Right lobe of liver (tissue), 6 donors: ENCODE measurements at regions not wholly inside any gene's neighbourhood (a gene's known extent, or its start where the extent isn't known, plus 50 kb on each side); places are given as distances from the start of the nearest gene placed in this dataset.

Experiments
- ATAC-seq, 4 donors: fragments of 200-7000 bp; cut with Tn5 transposase; one replicate each; pipeline ENCODE4 v1.9.1; 2020; ENCODE audit warnings: mild to moderate bottlenecking in 4 of 4, moderate library complexity in 4 of 4
- DNase-seq, 3 donors: peaks; one replicate each; pipeline ENCODE4 v3.0.0-alpha.2; 2020
- H3K27ac ChIP-seq, 3 donors: fragments of 200-600 bp; one replicate each; pipeline ENCODE4 v1.8.0; 2022
- H3K27me3 ChIP-seq, 2 donors: fragments of 200-600 bp; one replicate each; pipeline ENCODE4 v1.8.0; 2022
- H3K36me3 ChIP-seq, 4 donors: fragments of 200-600 bp; sonication (generic) in 1 of 4; one replicate each; pipeline versions ENCODE4 v1.5.1 to v1.8.0; 2017 to 2022; ENCODE audit warnings: control low read depth in 1 of 4
- H3K4me1 ChIP-seq, 4 donors: fragments of 200-600 bp; sonication (generic) in 1 of 4; one replicate each; pipeline versions ENCODE4 v1.5.1 to v1.8.0; 2017 to 2022; ENCODE audit warnings: control low read depth in 1 of 4
- H3K4me3 ChIP-seq, 3 donors: fragments of 200-600 bp; one replicate each; pipeline ENCODE4 v1.8.0; 2022
- H3K9me3 ChIP-seq, 4 donors: fragments of 200-600 bp; sonication (generic) in 1 of 4; one replicate each; pipeline versions ENCODE4 v1.5.1 to v1.8.0; 2017 to 2022; ENCODE audit warnings: control low read depth in 1 of 4
- POLR2A ChIP-seq: fragments of 450-650 bp; IDR thresholded peaks from one replicate; pipeline ENCODE4 v1.6.1; 2017; ENCODE audit warnings: antibody characterized with exemption, mild to moderate bottlenecking
- WGBS: methylation state at CpG from one replicate; pipeline ENCODE4 v1.1.6; 2018; ENCODE audit warnings: low coverage, low lambda C conversion rate; ENCODE audit not compliant: insufficient coverage; ENCODE audit errors: missing lambda C conversion rate; 5-methylcytosine and 5-hydroxymethylcytosine counted together
- intact Hi-C, 2 donors: fragments of 100-400 bp; cut with DNase I; formaldehyde crosslinking; loops; one replicate each; pipeline versions ENCODE4 v1.11.2 to v1.14.1; 2022
- TF ChIP-seq, protein P1 (sequence below), 4 donors: fragments of 200-600 bp in 3 of 4; fragments of 450-650 bp in 1 of 4; IDR thresholded peaks; one replicate each; pipeline versions ENCODE4 v1.5.1 to v1.8.0; 2016 to 2022; ENCODE audit warnings: antibody characterized with exemption in 4 of 4, mild to moderate bottlenecking in 2 of 4
- donor health status: DM: no; HTN: yes; CAD: no.
- donor health status: DM: no; HTN: no; CAD: no.
- donor health status: DM: no; HTN: no; CAD: no.
- donor health status: DM: no; HTN: yes; CAD: no.
- donor health status: DM: no; HTN: yes; CAD: no.

DNA sequence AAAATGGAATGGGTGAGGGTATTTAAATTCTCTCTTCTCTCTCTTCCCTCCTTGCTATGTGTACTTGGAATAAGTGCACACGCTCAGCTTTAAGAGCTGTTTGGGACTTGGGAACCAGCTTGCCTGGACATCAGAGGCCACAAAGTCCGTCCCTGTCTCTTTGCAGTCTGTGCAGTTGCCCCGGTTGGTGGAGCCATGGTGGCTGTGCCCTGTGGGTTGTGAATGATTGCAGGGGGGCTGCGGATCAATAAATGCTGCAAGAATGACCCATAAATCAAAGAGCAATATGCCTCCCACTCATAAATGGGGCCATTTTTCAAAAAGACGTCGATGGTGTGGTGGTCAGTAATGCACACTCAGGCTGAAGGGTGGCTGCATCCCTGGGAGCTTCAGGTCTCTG, 135.1 kb upstream of the CST7 start:
- ATAC-seq (no peak), DNase-seq (no peak)
- Histone ChIP-seq H3K4me1 (no peaks in the 10 kb centered on the region), H3K27ac (no peak overlapping the region), H3K4me3 (no peak overlapping the region), H3K27me3 (no peaks in the 10 kb centered on the region), H3K36me3 (no peaks in the 10 kb centered on the region), H3K9me3 (no peaks in the 10 kb centered on the region)
- WGBS, result 50% methylated on average over 1 of the region's 6 CpGs
- TF ChIP-seq, protein P1, sequence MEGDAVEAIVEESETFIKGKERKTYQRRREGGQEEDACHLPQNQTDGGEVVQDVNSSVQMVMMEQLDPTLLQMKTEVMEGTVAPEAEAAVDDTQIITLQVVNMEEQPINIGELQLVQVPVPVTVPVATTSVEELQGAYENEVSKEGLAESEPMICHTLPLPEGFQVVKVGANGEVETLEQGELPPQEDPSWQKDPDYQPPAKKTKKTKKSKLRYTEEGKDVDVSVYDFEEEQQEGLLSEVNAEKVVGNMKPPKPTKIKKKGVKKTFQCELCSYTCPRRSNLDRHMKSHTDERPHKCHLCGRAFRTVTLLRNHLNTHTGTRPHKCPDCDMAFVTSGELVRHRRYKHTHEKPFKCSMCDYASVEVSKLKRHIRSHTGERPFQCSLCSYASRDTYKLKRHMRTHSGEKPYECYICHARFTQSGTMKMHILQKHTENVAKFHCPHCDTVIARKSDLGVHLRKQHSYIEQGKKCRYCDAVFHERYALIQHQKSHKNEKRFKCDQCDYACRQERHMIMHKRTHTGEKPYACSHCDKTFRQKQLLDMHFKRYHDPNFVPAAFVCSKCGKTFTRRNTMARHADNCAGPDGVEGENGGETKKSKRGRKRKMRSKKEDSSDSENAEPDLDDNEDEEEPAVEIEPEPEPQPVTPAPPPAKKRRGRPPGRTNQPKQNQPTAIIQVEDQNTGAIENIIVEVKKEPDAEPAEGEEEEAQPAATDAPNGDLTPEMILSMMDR (IDR thresholded peaks at IDR 0.05), result no peak
- no peak for TF ChIP-seq POLR2A
- intact Hi-C loops, result no loop called here

DNA sequence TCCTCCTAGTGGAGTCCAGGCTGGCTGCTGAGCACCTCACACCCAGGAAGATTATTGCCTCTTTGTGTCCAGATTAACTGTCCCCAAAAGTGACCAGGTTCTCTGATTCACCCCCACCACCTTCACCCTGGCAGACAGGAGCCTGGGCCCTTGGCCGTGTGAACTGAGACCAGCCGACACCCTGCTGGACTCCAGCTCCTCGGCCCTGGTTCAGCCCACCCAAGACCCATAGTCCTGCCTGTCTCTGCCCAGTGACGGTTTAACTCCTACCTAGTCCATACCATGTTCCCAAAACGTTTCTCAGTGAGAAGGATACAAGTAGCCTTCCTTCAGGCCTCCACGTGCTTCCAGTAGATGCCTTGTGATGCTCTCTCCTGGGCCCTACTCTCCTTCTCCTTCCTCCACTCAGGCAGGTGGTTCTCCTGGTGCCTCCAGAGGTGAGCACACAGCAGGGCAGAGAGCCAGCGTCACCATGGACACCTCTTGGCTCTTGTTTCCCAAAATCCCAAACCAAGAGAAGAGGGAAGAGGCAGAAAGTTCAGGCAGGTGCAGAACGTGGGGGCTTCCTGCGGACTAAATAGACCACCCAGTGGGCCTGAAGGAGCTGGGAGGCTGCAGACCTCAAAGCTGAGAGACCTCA, 134.4 kb upstream of the CST7 start:
- DNase-seq (no peak), ATAC-seq (no peak)
- WGBS, result 53% methylated on average over 3 of the region's 9 CpGs
- H3K9me3 ChIP-seq, result no peaks in the 10 kb centered on the region
- TF ChIP-seq, protein P1 (IDR thresholded peaks at IDR 0.05), result no peak
- no peak for TF ChIP-seq POLR2A
- H3K27me3 ChIP-seq, result no peaks in the 10 kb centered on the region
- H3K36me3 ChIP-seq, result no peaks in the 10 kb centered on the region
- no peaks in the 10 kb centered on the region for H3K4me1 ChIP-seq
- no peak overlapping the region for H3K4me3 ChIP-seq
- intact Hi-C loops, result no loop called here
- no peak overlapping the region for H3K27ac ChIP-seq

DNA sequence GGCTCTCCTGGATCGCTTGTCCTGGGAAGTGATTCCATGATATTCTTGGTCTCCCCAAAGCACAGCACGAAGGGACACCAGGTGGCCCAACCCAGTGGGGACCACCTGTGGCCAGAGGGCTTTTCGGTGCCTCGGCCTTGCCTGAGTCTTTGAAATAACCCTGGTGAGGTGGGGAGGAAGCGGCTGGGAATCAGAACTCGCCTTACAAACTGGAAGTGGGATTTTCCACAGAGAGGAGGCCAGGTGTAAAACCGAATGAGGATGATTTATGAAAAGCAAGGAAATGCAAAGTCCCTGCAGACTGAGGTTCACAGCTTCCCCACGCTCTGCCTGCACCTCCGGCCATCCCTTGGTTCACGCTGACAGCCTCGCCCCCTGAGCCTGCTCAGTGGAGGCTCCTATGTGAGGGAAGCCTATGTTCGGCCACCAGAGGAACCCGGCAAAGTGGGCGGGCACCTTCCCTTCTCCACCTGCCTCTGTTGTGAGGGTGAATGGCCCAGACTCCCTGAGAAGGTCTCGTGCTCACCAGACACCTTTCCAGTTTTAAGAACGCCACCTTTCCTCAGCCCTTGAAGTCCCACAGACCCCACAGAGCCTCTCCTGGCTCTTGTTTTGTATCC, 133.8 kb upstream of the CST7 start:
- no peaks in the 10 kb centered on the region for H3K27me3 ChIP-seq
- H3K4me3 ChIP-seq, result no peak overlapping the region
- intact Hi-C loops, result no loop called here
- no peaks in the 10 kb centered on the region for H3K36me3 ChIP-seq
- 47% methylated on average over 11 of the region's 16 CpGs for WGBS
- H3K27ac ChIP-seq, result no peak overlapping the region
- DNase-seq, result no peak
- TF ChIP-seq, protein P1 (IDR thresholded peaks at IDR 0.05), result no peak
- TF ChIP-seq POLR2A, result no peak
- H3K9me3 ChIP-seq, result no peaks in the 10 kb centered on the region
- no peaks in the 10 kb centered on the region for H3K4me1 ChIP-seq
- no peak for ATAC-seq

DNA sequence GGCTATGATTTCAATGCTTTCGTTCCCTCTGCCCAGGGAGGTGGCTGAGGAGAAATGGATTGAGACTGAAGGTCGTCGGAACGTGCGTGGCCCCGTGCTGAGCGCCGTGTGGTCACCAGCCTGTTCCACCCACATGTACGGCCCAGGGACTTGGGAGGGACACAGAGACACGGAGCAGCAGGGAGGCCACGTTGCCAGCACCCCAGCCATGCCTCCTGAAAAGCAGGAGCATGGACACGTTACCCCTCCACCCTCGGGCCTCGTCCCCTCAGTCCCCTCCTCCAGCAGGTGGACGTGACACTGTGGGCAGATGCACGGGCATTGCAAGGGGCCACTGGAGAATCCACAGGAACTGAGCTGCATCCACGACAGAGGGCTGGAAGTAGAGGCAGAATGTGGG, 133.1 kb upstream of the CST7 start:
- Histone ChIP-seq H3K27me3 (no peaks in the 10 kb centered on the region), H3K27ac (no peak overlapping the region), H3K4me3 (no peak overlapping the region), H3K4me1 (no peaks in the 10 kb centered on the region), H3K36me3 (no peaks in the 10 kb centered on the region), H3K9me3 (no peaks in the 10 kb centered on the region)
- no peak for TF ChIP-seq POLR2A
- TF ChIP-seq, protein P1 (IDR thresholded peaks at IDR 0.05), result no peak
- 41% methylated on average over 5 of the region's 17 CpGs for whole genome bisulfite sequencing
- intact Hi-C loops, result no loop called here
- DNase-seq (no peak), ATAC-seq (no peak)
